CD4-positive, CD25-positive, alpha-beta regulatory T cell (primary cell): ENCODE measurements at regions not wholly inside any gene's neighbourhood (a gene's known extent, or its start where the extent isn't known, plus 50 kb on each side); places are given as distances from the start of the nearest gene placed in this dataset.

Experiments used
- ATAC-seq, 2 donors: fragments of 150-1000 bp; cut with Tn5 transposase; one replicate each; pipeline ENCODE4 v1.10.0; 2021; ENCODE audit warnings: low read depth in 2 of 2, moderate number of reproducible peaks in 2 of 2, moderate library complexity in 1 of 2
- DNase-seq, 3 donors: peaks; one replicate each; pipeline versions ENCODE4 v3.0.0 to v3.0.0-alpha.2; 2012 to 2022; ENCODE audit warnings: mixed read lengths in 1 of 3
- H3K27ac ChIP-seq: one replicate; pipeline ENCODE4 v1.7.0; 2013; ENCODE audit warnings: mild to moderate bottlenecking, low read length; ENCODE audit not compliant: insufficient read depth, poor library complexity, severe bottlenecking
- H3K27me3 ChIP-seq: one replicate; pipeline ENCODE4 v1.7.0; 2013; ENCODE audit warnings: low read length; ENCODE audit not compliant: control insufficient read depth, insufficient read depth
- H3K36me3 ChIP-seq: one replicate; pipeline ENCODE4 v1.7.0; 2013; ENCODE audit warnings: mild to moderate bottlenecking, low read length, moderate library complexity; ENCODE audit not compliant: control insufficient read depth, insufficient read depth
- H3K4me1 ChIP-seq: 2 replicates; pipeline ENCODE4 v1.7.0; 2013; ENCODE audit warnings: mild to moderate bottlenecking, low read length; ENCODE audit not compliant: insufficient read depth, control insufficient read depth, poor library complexity, severe bottlenecking
- H3K4me3 ChIP-seq: one replicate; pipeline ENCODE4 v1.7.0; 2013; ENCODE audit warnings: low read depth, mild to moderate bottlenecking, low read length, moderate library complexity
- H3K9me3 ChIP-seq, 2 experiments: 1 replicate in 1 of 2; 2 replicates in 1 of 2; pipeline ENCODE4 v1.7.0; 2013; ENCODE audit warnings: low read length in 2 of 2, mild to moderate bottlenecking in 1 of 2, moderate library complexity in 1 of 2; ENCODE audit not compliant: control insufficient read depth in 2 of 2
- H3K27ac Mint-ChIP-seq, 3 donors: one replicate each; pipeline ENCODE4 v1.8.0; 2020 to 2022; ENCODE audit warnings: mild to moderate bottlenecking in 3 of 3, mixed read lengths in 3 of 3, moderate library complexity in 2 of 3
- H3K27me3 Mint-ChIP-seq: one replicate; pipeline ENCODE4 v1.8.0; 2022; ENCODE audit warnings: mild to moderate bottlenecking, mixed read lengths
- H3K36me3 Mint-ChIP-seq: one replicate; pipeline ENCODE4 v1.8.0; 2020; ENCODE audit warnings: mixed read lengths
- H3K4me1 Mint-ChIP-seq, 4 donors: one replicate each; pipeline ENCODE4 v1.8.0; 2020 to 2022; ENCODE audit warnings: mixed read lengths in 4 of 4, mild to moderate bottlenecking in 1 of 4
- H3K4me3 Mint-ChIP-seq, 4 donors: one replicate each; pipeline ENCODE4 v1.8.0; 2020 to 2022; ENCODE audit warnings: mild to moderate bottlenecking in 4 of 4, mixed read lengths in 4 of 4, moderate library complexity in 3 of 4
- H3K9me3 Mint-ChIP-seq, 7 donors: one replicate each; pipeline ENCODE4 v1.8.0; 2020 to 2022; ENCODE audit warnings: mixed read lengths in 7 of 7, mild to moderate bottlenecking in 3 of 7, moderate library complexity in 2 of 7

DNA sequence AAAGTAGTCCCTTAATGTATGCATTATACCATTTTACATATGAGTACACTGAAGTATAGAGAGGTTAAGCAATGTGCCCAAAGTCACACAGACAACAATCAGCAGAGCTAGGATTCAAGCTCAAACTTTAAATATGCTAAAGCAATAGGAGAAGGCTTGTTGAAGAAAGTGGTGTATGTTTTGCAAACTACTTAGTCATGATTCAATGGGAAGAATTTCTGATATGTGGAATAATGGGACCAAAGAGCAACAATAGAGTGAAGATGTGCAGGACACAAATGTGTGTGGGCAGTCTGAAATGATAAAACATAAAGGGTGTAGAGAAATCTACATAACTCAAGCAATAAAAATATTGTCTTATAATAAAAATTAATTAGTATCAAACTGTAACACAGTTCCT lies 109.0 kb upstream of the ARSJ start:
- no peaks in the 10 kb centered on the region for H3K4me1 ChIP-seq
- Mint-ChIP-seq H3K36me3 (no peaks in the 10 kb centered on the region), H3K4me1 (no peaks in the 10 kb centered on the region), H3K27me3 (peaks cover 10% of the 10 kb centered on the region), H3K4me3 (no peak overlapping the region), H3K27ac (no peak overlapping the region), H3K9me3 (peaks cover 0 to 7% (median 1%) of the 10 kb centered on the region in 7 donors)
- no peaks in the 10 kb centered on the region for H3K36me3 ChIP-seq
- H3K4me3 ChIP-seq: no peak overlapping the region
- no peak overlapping the region for H3K27ac ChIP-seq
- ATAC-seq: no peak
- H3K9me3 ChIP-seq: no peaks in the 10 kb centered on the region
- DNase-seq: no peak
- peaks cover 2% of the 10 kb centered on the region for H3K27me3 ChIP-seq

DNA sequence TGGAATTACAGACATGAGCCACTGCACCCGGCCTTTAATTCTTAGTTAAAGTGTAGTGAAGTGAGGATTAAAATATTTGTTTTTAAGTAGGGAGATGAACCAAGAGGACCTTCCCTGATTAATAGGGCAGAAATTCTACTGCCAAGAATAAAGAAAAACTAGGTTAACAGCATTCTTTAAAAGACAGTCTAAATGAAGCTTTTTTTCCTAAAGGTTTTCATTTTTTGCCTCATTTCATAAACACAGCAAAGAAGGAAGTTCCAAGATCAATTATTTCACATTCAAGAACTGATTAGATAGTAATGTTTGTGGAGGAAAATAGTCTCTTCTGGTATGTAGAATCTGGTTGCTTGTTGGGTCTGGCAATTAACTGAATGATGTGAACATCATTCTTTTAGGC lies 112.1 kb upstream of the ARSJ start:
- Mint-ChIP-seq H3K36me3 (no peaks in the 10 kb centered on the region), H3K9me3 (peaks cover 0 to 7% (median 1%) of the 10 kb centered on the region in 7 donors), H3K27me3 (peaks cover 5% of the 10 kb centered on the region), H3K27ac (no peak overlapping the region), H3K4me3 (no peak overlapping the region), H3K4me1 (no peaks in the 10 kb centered on the region)
- Histone ChIP-seq H3K27ac (no peak overlapping the region), H3K27me3 (peaks cover 2% of the 10 kb centered on the region), H3K9me3 (no peaks in the 10 kb centered on the region), H3K4me3 (no peak overlapping the region), H3K36me3 (no peaks in the 10 kb centered on the region), H3K4me1 (no peaks in the 10 kb centered on the region)
- ATAC-seq (no peak), DNase-seq (no peak)

DNA sequence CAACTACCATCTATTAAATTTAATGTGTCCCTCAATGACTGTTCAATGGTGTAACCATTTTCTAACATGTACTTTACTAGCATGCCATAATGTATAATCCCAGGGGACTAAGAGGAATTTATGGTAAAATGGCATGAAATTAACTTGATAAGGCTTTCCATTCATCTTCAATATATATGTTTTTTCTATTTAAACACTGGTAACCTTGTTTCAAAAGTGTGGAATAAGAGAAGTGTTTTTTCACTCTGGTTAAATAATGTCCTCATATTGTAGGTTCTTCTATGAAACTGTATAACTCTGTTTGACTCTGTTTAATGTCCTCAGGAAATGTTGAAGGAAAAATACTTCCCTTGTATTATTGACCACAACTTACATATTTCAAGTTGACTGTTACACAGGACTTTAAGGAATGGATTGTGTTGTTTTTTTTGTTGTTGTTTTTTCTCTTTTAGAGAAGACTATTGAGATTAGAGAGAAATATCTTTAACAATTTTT lies 113.8 kb upstream of the ARSJ start:
- H3K36me3 ChIP-seq: no peaks in the 10 kb centered on the region
- Mint-ChIP-seq H3K4me3 (no peak overlapping the region), H3K27ac (no peak overlapping the region), H3K9me3 (peaks cover 0 to 7% (median 1%) of the 10 kb centered on the region in 7 donors), H3K27me3 (peaks cover 5% of the 10 kb centered on the region), H3K36me3 (no peaks in the 10 kb centered on the region), H3K4me1 (no peaks in the 10 kb centered on the region)
- H3K4me1 ChIP-seq: no peaks in the 10 kb centered on the region
- no peak overlapping the region for H3K27ac ChIP-seq
- H3K4me3 ChIP-seq: no peak overlapping the region
- H3K27me3 ChIP-seq: peaks cover 2% of the 10 kb centered on the region
- H3K9me3 ChIP-seq: no peaks in the 10 kb centered on the region
- ATAC-seq (no peak), DNase-seq (no peak)

DNA sequence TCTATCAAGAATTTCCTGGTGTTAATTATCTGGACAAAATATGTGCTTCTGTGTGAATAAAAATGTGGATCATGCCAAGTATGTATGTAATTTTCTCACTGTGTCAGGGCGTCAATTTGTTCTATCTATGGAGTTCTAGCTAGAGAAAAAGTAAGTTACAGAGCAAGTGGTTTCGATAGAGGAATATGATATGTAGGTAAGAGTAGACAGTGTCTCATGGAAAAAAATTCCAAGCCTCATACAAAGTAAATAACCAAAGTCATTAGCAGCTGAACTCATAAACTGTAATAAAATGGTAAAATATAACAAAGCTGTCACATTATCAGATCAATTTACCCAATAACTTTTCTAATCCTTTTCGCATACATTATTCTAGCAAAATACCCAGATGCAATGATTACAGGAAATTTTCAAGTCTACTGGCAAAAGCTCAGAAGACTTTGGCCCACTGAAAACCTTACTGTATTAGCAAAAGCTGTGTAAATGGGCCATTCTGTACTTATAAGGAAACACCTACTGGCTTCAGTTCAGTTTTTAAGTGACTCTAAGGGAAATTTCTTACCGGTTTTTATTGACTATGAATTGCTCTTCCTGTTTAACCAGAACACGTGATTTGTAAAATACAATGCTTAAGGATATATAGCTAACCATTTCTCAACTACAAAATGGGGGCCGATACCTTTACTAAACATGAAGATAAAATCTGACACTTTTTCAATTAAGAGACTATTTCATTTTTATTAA lies 121.0 kb upstream of the ARSJ start:
- no peak overlapping the region for H3K4me3 ChIP-seq
- H3K27me3 Mint-ChIP-seq: peaks cover 7% of the 10 kb centered on the region
- H3K4me1 Mint-ChIP-seq: peaks cover 0 to 5% (median 0%) of the 10 kb centered on the region in 4 donors
- no peaks in the 10 kb centered on the region for H3K36me3 Mint-ChIP-seq
- H3K9me3 ChIP-seq: no peaks in the 10 kb centered on the region
- no peak for ATAC-seq
- no peaks in the 10 kb centered on the region for H3K36me3 ChIP-seq
- H3K27ac ChIP-seq: no peak overlapping the region
- H3K4me3 Mint-ChIP-seq: no peak overlapping the region
- no peaks in the 10 kb centered on the region for H3K27me3 ChIP-seq
- DNase-seq: no peak
- no peaks in the 10 kb centered on the region for H3K4me1 ChIP-seq
- no peak overlapping the region for H3K27ac Mint-ChIP-seq
- H3K9me3 Mint-ChIP-seq: no peaks in the 10 kb centered on the region

DNA sequence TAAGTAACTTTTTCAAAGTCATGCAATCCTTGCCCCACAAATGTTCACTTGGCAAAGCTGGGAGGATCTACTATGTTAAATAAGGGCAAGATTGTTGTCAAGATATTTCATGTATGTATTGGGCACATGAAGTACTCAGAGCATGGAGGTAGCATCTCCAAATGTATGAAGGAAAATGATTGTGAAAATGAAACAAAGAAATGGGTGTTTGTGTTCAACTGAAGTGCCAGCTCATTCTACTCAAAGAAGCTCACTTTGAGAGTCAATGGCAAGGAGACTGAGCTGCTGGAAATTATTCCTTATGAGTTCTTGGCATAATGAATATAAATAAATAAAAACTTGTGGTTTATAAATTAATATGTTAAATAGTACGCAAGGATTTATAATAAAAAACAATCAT lies 124.5 kb upstream of the ARSJ start:
- Histone ChIP-seq H3K4me1 (no peaks in the 10 kb centered on the region), H3K9me3 (no peaks in the 10 kb centered on the region), H3K27me3 (no peaks in the 10 kb centered on the region), H3K36me3 (no peaks in the 10 kb centered on the region), H3K4me3 (no peak overlapping the region), H3K27ac (no peak overlapping the region)
- Mint-ChIP-seq H3K36me3 (no peaks in the 10 kb centered on the region), H3K27ac (no peak overlapping the region), H3K27me3 (peaks cover 7% of the 10 kb centered on the region), H3K9me3 (no peaks in the 10 kb centered on the region), H3K4me1 (peaks cover 0 to 5% (median 0%) of the 10 kb centered on the region in 4 donors), H3K4me3 (no peak overlapping the region)
- DNase-seq (peak in 1 of 3 donors; percentile 2), ATAC-seq (no peak)

DNA sequence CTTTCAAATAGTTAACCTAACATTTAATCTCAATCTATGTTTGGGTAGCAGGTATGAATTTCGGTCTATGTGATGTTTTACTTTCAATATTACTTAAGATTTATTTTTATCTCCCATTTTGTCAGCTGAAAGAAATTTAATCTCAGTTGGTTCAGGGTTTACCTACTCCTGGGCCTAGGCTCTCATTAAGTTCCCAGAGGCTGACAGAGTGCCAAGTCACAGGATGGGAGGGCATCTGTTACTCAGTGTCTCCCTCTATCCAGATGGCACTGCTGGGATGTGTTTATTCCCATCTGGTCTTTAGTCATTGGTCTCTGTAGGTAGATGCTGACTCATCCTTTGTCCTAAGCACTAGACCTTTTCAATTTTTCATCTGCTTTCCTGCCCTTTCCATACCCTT lies 129.4 kb upstream of the ARSJ start:
- H3K4me1 Mint-ChIP-seq: peaks cover 0 to 3% (median 0%) of the 10 kb centered on the region in 4 donors
- no peak for ATAC-seq
- H3K27ac Mint-ChIP-seq: no peak overlapping the region
- Histone ChIP-seq H3K4me1 (no peaks in the 10 kb centered on the region), H3K27ac (no peak overlapping the region), H3K4me3 (no peak overlapping the region), H3K27me3 (peaks cover 2% of the 10 kb centered on the region), H3K9me3 (no peaks in the 10 kb centered on the region), H3K36me3 (no peaks in the 10 kb centered on the region)
- no peaks in the 10 kb centered on the region for H3K36me3 Mint-ChIP-seq
- no peak for DNase-seq
- H3K4me3 Mint-ChIP-seq: no peak overlapping the region
- H3K9me3 Mint-ChIP-seq: no peaks in the 10 kb centered on the region
- peaks cover 7% of the 10 kb centered on the region for H3K27me3 Mint-ChIP-seq

DNA sequence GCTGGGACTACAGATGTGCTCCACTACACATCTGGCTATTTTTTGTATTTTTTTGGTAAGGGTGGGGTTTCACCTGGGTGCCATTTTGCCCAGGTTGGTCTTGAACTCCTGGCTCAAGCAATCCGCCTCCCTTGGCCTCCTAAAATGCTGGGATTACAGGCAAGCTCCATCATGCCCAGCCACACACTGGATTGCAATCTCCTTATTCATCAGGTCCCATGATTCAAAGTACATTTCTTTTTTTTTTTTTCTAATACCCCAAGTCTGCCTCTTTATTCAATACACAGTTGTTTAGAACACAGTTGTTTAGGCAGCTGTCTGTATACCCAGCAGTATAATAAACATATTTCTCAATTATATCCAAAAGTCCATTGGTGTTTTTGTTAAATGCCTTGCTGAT lies 130.3 kb upstream of the ARSJ start:
- peaks cover 2% of the 10 kb centered on the region for H3K27me3 ChIP-seq
- H3K36me3 Mint-ChIP-seq: no peaks in the 10 kb centered on the region
- H3K27ac Mint-ChIP-seq: no peak overlapping the region
- no peaks in the 10 kb centered on the region for H3K9me3 Mint-ChIP-seq
- peaks cover 2% of the 10 kb centered on the region for H3K27me3 Mint-ChIP-seq
- no peaks in the 10 kb centered on the region for H3K4me1 ChIP-seq
- H3K4me1 Mint-ChIP-seq: peaks cover 0 to 3% (median 0%) of the 10 kb centered on the region in 4 donors
- DNase-seq: no peak
- H3K4me3 ChIP-seq: no peak overlapping the region
- ATAC-seq: no peak
- no peak overlapping the region for H3K4me3 Mint-ChIP-seq
- no peak overlapping the region for H3K27ac ChIP-seq
- H3K36me3 ChIP-seq: no peaks in the 10 kb centered on the region
- no peaks in the 10 kb centered on the region for H3K9me3 ChIP-seq

DNA sequence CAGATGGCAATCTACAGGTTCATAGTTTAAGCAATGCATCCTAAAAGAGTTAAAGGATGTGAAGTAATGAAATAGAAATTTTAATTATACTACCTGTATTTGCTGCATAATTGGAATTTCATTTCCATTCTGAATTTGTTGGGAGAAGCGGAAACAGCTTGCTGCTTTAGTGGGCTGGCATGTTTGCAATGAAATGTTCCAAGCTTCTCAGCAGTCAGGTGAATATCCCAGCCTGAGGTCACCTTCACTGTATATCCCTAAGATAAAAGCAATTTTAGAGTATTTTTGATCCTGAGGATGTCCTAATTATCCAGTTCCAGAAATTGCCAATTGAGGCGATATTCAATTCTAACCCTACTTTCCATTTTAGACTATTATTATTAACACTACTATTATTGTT lies 136.1 kb upstream of the ARSJ start:
- Histone ChIP-seq H3K36me3 (no peaks in the 10 kb centered on the region), H3K27ac (no peak overlapping the region), H3K4me3 (no peak overlapping the region), H3K27me3 (peaks cover 2% of the 10 kb centered on the region), H3K9me3 (no peaks in the 10 kb centered on the region), H3K4me1 (no peaks in the 10 kb centered on the region)
- no peaks in the 10 kb centered on the region for H3K4me1 Mint-ChIP-seq
- no peaks in the 10 kb centered on the region for H3K27me3 Mint-ChIP-seq
- no peak overlapping the region for H3K27ac Mint-ChIP-seq
- DNase-seq (no peak), ATAC-seq (no peak)
- H3K9me3 Mint-ChIP-seq: no peaks in the 10 kb centered on the region
- H3K36me3 Mint-ChIP-seq: no peaks in the 10 kb centered on the region
- H3K4me3 Mint-ChIP-seq: no peak overlapping the region
